Chondrocyte (in vitro differentiated cells): ENCODE measurements at regions not wholly inside any gene's neighbourhood (a gene's known extent, or its start where the extent isn't known, plus 50 kb on each side); places are given as distances from the start of the nearest gene placed in this dataset.

Experiments used
- DNase-seq: peaks from one replicate; pipeline ENCODE4 v3.0.0; 2021; ENCODE audit warnings: mixed read lengths, low spot score
- H3K27ac Mint-ChIP-seq: one replicate; pipeline ENCODE4 v1.8.0; 2021; ENCODE audit warnings: mild to moderate bottlenecking, moderate library complexity, mixed read lengths; ENCODE audit not compliant: unreplicated experiment
- H3K27me3 Mint-ChIP-seq: 2 replicates; pipeline ENCODE4 v1.8.0; 2021; ENCODE audit warnings: low read depth, mixed read lengths
- H3K36me3 Mint-ChIP-seq: 2 replicates; pipeline ENCODE4 v1.8.0; 2021; ENCODE audit warnings: low read depth, mixed read lengths
- H3K4me1 Mint-ChIP-seq: 2 replicates; pipeline ENCODE4 v1.8.0; 2021; ENCODE audit warnings: low read depth, mild to moderate bottlenecking, mixed read lengths
- H3K4me3 Mint-ChIP-seq: one replicate; pipeline ENCODE4 v1.8.0; 2021; ENCODE audit warnings: mild to moderate bottlenecking, moderate library complexity, mixed read lengths; ENCODE audit not compliant: unreplicated experiment
- H3K9me3 Mint-ChIP-seq: 2 replicates; pipeline ENCODE4 v1.8.0; 2021; ENCODE audit warnings: low read depth, mixed read lengths
- TF ChIP-seq, protein P1 (sequence below): fragments of 200-600 bp; sonication (generic); IDR thresholded peaks from 2 replicates; pipeline ENCODE4 v1.5.0; 2021; ENCODE audit warnings: antibody characterized with exemption, mild to moderate bottlenecking, moderate library complexity

DNA sequence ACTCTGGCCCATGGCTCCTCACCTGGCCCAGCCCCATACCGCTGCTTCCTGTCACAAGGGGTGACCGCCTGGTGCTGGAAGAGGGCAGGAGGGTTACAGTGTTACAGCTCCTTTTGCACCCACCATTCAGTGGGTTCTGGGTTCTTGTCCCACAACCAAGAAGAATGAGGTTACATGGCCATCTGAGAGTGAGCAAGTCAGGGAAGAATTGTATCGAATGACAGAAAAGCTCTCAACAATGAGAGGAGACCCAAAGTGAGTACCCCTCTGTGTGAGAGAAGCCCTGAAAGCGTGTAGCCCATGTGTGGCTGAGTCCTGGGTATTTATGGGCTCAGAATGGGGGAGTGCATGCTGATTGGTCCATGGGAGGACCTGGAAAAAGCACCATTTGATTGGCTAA lies 888.5 kb downstream of the ADGRL2 start:
- H3K27me3 Mint-ChIP-seq, result no peaks in the 10 kb centered on the region
- TF ChIP-seq, protein P1, sequence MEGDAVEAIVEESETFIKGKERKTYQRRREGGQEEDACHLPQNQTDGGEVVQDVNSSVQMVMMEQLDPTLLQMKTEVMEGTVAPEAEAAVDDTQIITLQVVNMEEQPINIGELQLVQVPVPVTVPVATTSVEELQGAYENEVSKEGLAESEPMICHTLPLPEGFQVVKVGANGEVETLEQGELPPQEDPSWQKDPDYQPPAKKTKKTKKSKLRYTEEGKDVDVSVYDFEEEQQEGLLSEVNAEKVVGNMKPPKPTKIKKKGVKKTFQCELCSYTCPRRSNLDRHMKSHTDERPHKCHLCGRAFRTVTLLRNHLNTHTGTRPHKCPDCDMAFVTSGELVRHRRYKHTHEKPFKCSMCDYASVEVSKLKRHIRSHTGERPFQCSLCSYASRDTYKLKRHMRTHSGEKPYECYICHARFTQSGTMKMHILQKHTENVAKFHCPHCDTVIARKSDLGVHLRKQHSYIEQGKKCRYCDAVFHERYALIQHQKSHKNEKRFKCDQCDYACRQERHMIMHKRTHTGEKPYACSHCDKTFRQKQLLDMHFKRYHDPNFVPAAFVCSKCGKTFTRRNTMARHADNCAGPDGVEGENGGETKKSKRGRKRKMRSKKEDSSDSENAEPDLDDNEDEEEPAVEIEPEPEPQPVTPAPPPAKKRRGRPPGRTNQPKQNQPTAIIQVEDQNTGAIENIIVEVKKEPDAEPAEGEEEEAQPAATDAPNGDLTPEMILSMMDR, result no peak
- H3K4me3 Mint-ChIP-seq, result no peak overlapping the region
- no peak overlapping the region for H3K27ac Mint-ChIP-seq
- H3K4me1 Mint-ChIP-seq, result peaks cover 4% of the 10 kb centered on the region
- peaks cover 30% of the 10 kb centered on the region for H3K9me3 Mint-ChIP-seq
- H3K36me3 Mint-ChIP-seq, result peaks cover 7% of the 10 kb centered on the region
- DNase-seq, result no peak

DNA sequence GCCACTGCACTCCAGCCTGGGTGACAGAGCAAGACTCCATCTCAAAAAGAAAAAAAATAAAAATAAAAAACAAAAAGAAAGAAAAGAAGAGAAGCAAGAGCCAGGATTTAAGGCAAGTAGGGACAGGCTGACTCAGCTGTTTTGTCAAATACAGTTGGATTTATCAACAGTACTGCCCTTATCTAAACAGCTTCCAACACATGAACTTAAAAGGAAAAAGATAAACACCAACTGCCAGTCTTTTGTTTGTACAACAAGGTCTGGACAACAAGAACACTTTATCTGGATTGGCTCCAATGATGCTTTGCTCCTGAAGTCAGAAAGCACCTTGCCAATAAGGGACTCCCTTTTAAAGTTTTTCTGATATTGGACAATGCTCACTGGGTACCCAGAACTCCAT lies 886.0 kb downstream of the ADGRL2 start:
- TF ChIP-seq, protein P1, result no peak
- Mint-ChIP-seq H3K36me3 (peaks cover 7% of the 10 kb centered on the region), H3K4me1 (peaks cover 4% of the 10 kb centered on the region), H3K27ac (no peak overlapping the region), H3K4me3 (no peak overlapping the region), H3K9me3 (peaks cover 30% of the 10 kb centered on the region), H3K27me3 (no peaks in the 10 kb centered on the region)
- DNase-seq, result no peak

DNA sequence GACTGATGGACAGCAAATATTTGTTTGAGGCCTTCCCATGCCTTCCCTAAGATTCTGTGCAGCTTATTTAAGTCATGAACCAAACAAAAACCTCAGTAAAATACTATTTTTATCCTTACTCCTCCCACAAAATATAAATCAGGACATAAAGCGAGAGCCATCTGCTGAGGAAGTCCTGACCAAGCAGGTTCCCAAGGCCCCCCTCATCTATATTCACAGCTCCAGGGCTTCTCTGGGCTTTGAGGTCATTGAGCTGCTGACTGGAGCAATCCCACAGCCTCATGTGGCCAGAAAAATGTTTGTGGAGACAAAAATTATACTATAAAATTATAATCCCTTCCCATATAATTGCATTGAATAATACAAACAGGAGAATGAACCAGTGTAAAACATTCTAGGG lies 846.2 kb downstream of the ADGRL2 start:
- Mint-ChIP-seq H3K27me3 (no peaks in the 10 kb centered on the region), H3K27ac (no peak overlapping the region), H3K4me3 (no peak overlapping the region), H3K9me3 (peaks cover 6% of the 10 kb centered on the region), H3K36me3 (peaks cover 1% of the 10 kb centered on the region), H3K4me1 (no peaks in the 10 kb centered on the region)
- DNase-seq, result no peak
- TF ChIP-seq, protein P1, result no peak

DNA sequence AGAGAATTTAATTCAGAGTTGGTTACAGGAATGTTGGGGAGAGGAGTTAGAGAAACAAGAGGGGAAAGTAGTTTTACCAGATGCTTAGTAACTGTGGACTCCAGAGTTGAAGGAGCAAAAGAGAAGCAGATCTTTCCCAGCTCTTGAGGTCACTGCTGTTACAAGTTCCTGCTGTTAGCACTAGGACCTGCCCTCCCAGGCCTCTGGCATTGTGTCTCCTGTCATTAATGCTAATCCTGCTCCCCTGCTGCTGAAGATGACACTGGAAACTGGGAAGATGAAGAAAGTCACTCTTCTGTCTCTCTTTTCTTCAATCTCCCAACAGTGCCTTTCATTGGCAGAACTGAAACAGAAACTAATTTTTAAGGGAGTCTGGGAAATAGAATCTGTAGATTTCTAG lies 845.6 kb downstream of the ADGRL2 start:
- TF ChIP-seq, protein P1, result no peak
- DNase-seq, result no peak
- H3K4me1 Mint-ChIP-seq, result no peaks in the 10 kb centered on the region
- no peaks in the 10 kb centered on the region for H3K27me3 Mint-ChIP-seq
- H3K36me3 Mint-ChIP-seq, result peaks cover 1% of the 10 kb centered on the region
- no peak overlapping the region for H3K4me3 Mint-ChIP-seq
- H3K27ac Mint-ChIP-seq, result no peak overlapping the region
- peaks cover 6% of the 10 kb centered on the region for H3K9me3 Mint-ChIP-seq

DNA sequence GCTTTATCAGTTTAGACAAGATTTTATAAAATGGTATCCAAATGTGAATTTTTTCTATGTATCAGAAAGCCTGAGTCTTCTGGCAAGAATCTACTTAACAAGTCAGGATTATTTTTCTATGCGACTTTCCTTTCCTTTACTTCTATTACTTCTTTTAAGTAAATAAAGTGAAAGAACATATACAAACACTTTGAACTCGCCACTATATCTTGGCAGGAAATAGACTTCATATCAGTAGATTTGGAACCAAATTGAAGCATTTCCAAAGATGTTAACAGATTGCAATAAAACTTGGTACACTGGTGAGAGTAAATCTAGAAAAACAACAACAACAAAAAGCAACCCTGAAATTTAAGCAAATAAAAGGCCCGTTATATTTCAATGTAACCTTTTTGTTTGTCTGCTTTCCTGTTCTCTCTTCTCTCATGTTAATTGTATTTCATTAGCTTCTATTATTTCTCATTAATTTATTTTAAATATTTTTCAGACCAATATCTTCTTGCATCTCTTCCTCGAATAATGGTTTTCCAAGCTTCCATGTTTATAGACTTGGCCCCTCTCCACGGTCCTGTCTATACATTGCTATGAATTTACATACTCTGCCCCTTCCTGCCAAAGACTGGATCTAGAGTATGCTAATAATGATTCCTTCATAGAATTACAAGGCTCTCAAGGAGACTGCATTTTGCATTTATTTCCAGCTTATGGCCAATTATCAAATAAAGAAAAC lies 843.6 kb downstream of the ADGRL2 start:
- Mint-ChIP-seq H3K27ac (no peak overlapping the region), H3K36me3 (peaks cover 1% of the 10 kb centered on the region), H3K4me3 (no peak overlapping the region), H3K4me1 (no peaks in the 10 kb centered on the region), H3K9me3 (peaks cover 6% of the 10 kb centered on the region), H3K27me3 (no peaks in the 10 kb centered on the region)
- TF ChIP-seq, protein P1, result no peak
- no peak for DNase-seq
